GM23338 (cell line): ENCODE measurements at regions not wholly inside any gene's neighbourhood (a gene's known extent, or its start where the extent isn't known, plus 50 kb on each side); places are given as distances from the start of the nearest gene placed in this dataset.

Experiments
- ATAC-seq: fragments of 200-7000 bp; cut with Tn5 transposase; 3 replicates; pipeline ENCODE4 v1.9.1; 2020
- DNase-seq: peaks from one replicate; pipeline ENCODE4 v3.0.0-alpha.2; 2015; ENCODE audit warnings: low spot score
- H2AFZ ChIP-seq: fragments of 200-600 bp; sonication (generic); 2 replicates; pipeline ENCODE4 v1.8.0; 2016; ENCODE audit warnings: antibody characterized with exemption, mild to moderate bottlenecking, moderate library complexity
- H3F3A ChIP-seq: fragments of 200-600 bp; sonication (generic); replicated peaks from 2 replicates; pipeline ENCODE4 v1.8.0; 2017; ENCODE audit warnings: antibody characterized with exemption, mixed run types, low read depth
- H3K27ac ChIP-seq: fragments of 200-600 bp; sonication (generic); 2 replicates; pipeline ENCODE4 v1.6.1; 2016; ENCODE audit warnings: low read depth
- H3K27me3 ChIP-seq: fragments of 200-600 bp; sonication (generic); 2 replicates; pipeline ENCODE4 v1.8.0; 2016; ENCODE audit warnings: mild to moderate bottlenecking, mixed run types, moderate library complexity; ENCODE audit not compliant: insufficient read depth
- H3K36me3 ChIP-seq: fragments of 200-600 bp; sonication (generic); 2 replicates; pipeline ENCODE4 v1.8.0; 2016; ENCODE audit warnings: mild to moderate bottlenecking; ENCODE audit not compliant: insufficient read depth
- H3K4me1 ChIP-seq: fragments of 200-600 bp; sonication (generic); 2 replicates; pipeline ENCODE4 v1.8.0; 2016; ENCODE audit warnings: mild to moderate bottlenecking, moderate library complexity; ENCODE audit not compliant: insufficient read depth
- H3K4me2 ChIP-seq: fragments of 200-600 bp; sonication (generic); 2 replicates; pipeline ENCODE4 v1.7.1; 2017; ENCODE audit warnings: mixed run types
- H3K4me3 ChIP-seq: fragments of 200-600 bp; sonication (generic); 2 replicates; pipeline ENCODE4 v1.6.1; 2016; ENCODE audit warnings: mixed run types
- H3K79me2 ChIP-seq: fragments of 200-600 bp; sonication (generic); replicated peaks from 2 replicates; pipeline ENCODE4 v1.8.0; 2017; ENCODE audit warnings: mild to moderate bottlenecking; ENCODE audit not compliant: insufficient read depth
- H3K9me2 ChIP-seq: fragments of 200-600 bp; sonication (generic); 2 replicates; pipeline ENCODE4 v1.8.0; 2017; ENCODE audit not compliant: insufficient read depth
- H4K20me1 ChIP-seq: fragments of 200-600 bp; sonication (generic); replicated peaks from 2 replicates; pipeline ENCODE4 v1.8.0; 2017; ENCODE audit warnings: mild to moderate bottlenecking; ENCODE audit not compliant: insufficient read depth
- H3K27ac Mint-ChIP-seq: 2 replicates; pipeline ENCODE4 v1.8.0; 2020; ENCODE audit warnings: inconsistent platforms, mild to moderate bottlenecking, moderate library complexity, mixed read lengths
- H3K27me3 Mint-ChIP-seq: 3 replicates; pipeline ENCODE4 v1.8.0; 2022; ENCODE audit warnings: low read depth, mild to moderate bottlenecking, moderate library complexity, mixed read lengths, inconsistent platforms; ENCODE audit not compliant: insufficient read depth, poor library complexity
- H3K36me3 Mint-ChIP-seq: 3 replicates; pipeline ENCODE4 v1.8.0; 2021; ENCODE audit warnings: low read depth, mild to moderate bottlenecking, inconsistent platforms, moderate library complexity, mixed read lengths
- H3K4me1 Mint-ChIP-seq: 3 replicates; pipeline ENCODE4 v1.8.0; 2020; ENCODE audit warnings: mild to moderate bottlenecking, inconsistent platforms, mixed read lengths
- H3K4me3 Mint-ChIP-seq: 3 replicates; pipeline ENCODE4 v1.8.0; 2021; ENCODE audit warnings: moderate library complexity, mild to moderate bottlenecking, inconsistent platforms, mixed read lengths
- H3K9me3 Mint-ChIP-seq: 3 replicates; pipeline ENCODE4 v1.8.0; 2020; ENCODE audit warnings: moderate library complexity, mild to moderate bottlenecking, inconsistent platforms, mixed read lengths
- CREB1 ChIP-seq: fragments of 250-450 bp; sonication (Bioruptor Pico); IDR thresholded peaks from 2 replicates; pipeline ENCODE4 v1.5.0; 2020; ENCODE audit warnings: low read depth, mild to moderate bottlenecking, moderate library complexity
- CTCF ChIP-seq, 2 experiments: fragments of 200-600 bp in 1 of 2; sonication (generic) in 1 of 2; conservative IDR thresholded peaks; 2 replicates each; pipeline versions ENCODE4 v1.5.1 to v1.6.1; 2016 to 2017; ENCODE audit warnings: antibody characterized with exemption in 2 of 2, low read depth in 2 of 2, mild to moderate bottlenecking in 2 of 2, moderate library complexity in 1 of 2
- ETS1 ChIP-seq: IDR thresholded peaks from 2 replicates; pipeline ENCODE4 v1.6.1; 2016; ENCODE audit warnings: antibody characterized with exemption
- EZH2 ChIP-seq: fragments of 200-600 bp; sonication (generic); IDR thresholded peaks from one replicate; pipeline ENCODE4 v1.8.0; 2017; ENCODE audit warnings: antibody characterized with exemption, mild to moderate bottlenecking, low read depth; ENCODE audit not compliant: unreplicated experiment
- EZH2phosphoT487 ChIP-seq: fragments of 200-600 bp; sonication (generic); IDR thresholded peaks from one replicate; pipeline ENCODE4 v1.8.1; 2018; ENCODE audit warnings: antibody characterized with exemption; ENCODE audit not compliant: unreplicated experiment
- JUNB ChIP-seq: IDR thresholded peaks from one replicate; pipeline ENCODE4 v1.6.1; 2016; ENCODE audit warnings: antibody characterized with exemption; ENCODE audit not compliant: unreplicated experiment
- NANOG ChIP-seq: IDR thresholded peaks from 2 replicates; pipeline ENCODE4 v1.6.1; 2016; ENCODE audit warnings: antibody characterized with exemption, borderline replicate concordance
- POLR2AphosphoS5 ChIP-seq: IDR thresholded peaks from 2 replicates; pipeline ENCODE4 v1.6.1; 2016; ENCODE audit warnings: antibody characterized with exemption, low read depth
- REST ChIP-seq: IDR thresholded peaks from one replicate; pipeline ENCODE4 v1.6.1; 2018; ENCODE audit warnings: antibody characterized with exemption; ENCODE audit not compliant: unreplicated experiment
- STAT1 ChIP-seq: IDR thresholded peaks from one replicate; pipeline ENCODE4 v1.6.1; 2016; ENCODE audit warnings: antibody characterized with exemption; ENCODE audit not compliant: unreplicated experiment
- ZNF114 ChIP-seq: fragments of 250-450 bp; sonication (Bioruptor Pico); IDR thresholded peaks from 2 replicates; pipeline ENCODE4 v1.5.0; 2020; ENCODE audit warnings: mild to moderate bottlenecking, moderate library complexity
- ZNF331 ChIP-seq: fragments of 250-450 bp; sonication (Bioruptor Pico); IDR thresholded peaks from 2 replicates; pipeline ENCODE4 v1.5.0; 2020; ENCODE audit warnings: low read depth, mild to moderate bottlenecking, moderate library complexity
- ZNF462 ChIP-seq: fragments of 250-450 bp; sonication (Bioruptor Pico); IDR thresholded peaks from 2 replicates; pipeline ENCODE4 v1.5.0; 2020; ENCODE audit warnings: mild to moderate bottlenecking, moderate library complexity

- no peak overlapping the region for H3K27ac Mint-ChIP-seq
- no peaks in the 10 kb centered on the region for H3K79me2 ChIP-seq
- peaks cover 7% of the 10 kb centered on the region for H3K4me1 Mint-ChIP-seq
- H3K27me3 ChIP-seq = no peaks in the 10 kb centered on the region
- no peak overlapping the region for H3K4me3 ChIP-seq
- no peaks in the 10 kb centered on the region; the same call in 2 of the 3 replicates for H3K9me3 Mint-ChIP-seq
- no peak for ATAC-seq
- no peak for DNase-seq
- H3K4me1 ChIP-seq = peaks cover 11% of the 10 kb centered on the region
- TF ChIP-seq EZH2phosphoT487 (no peak), CREB1 (no peak), STAT1 (no peak), EZH2 (no peak), CTCF (conservative IDR thresholded peaks at IDR 0.05; ENCODE audit: low read depth in 2 of 2) (no peak), NANOG (no peak), JUNB (no peak), POLR2AphosphoS5 (no peak), ETS1 (no peak), ZNF462 (CRISPR knock-in tag) (no peak), REST (no peak), ZNF331 (CRISPR knock-in tag) (no peak), ZNF114 (CRISPR knock-in tag) (no peak)
- H3K4me3 Mint-ChIP-seq = no peak overlapping the region
- H3F3A ChIP-seq = no peaks in the 10 kb centered on the region
- H3K36me3 ChIP-seq = no peaks in the 10 kb centered on the region
- peaks cover 3% of the 10 kb centered on the region for H3K27me3 Mint-ChIP-seq
- H3K36me3 Mint-ChIP-seq = no peaks in the 10 kb centered on the region
- no peak overlapping the region for H3K27ac ChIP-seq
- H2AFZ ChIP-seq = peak overlapping the region; percentile 83
- H3K9me2 ChIP-seq = no peaks in the 10 kb centered on the region
- H4K20me1 ChIP-seq = no peaks in the 10 kb centered on the region
- H3K4me2 ChIP-seq = no peak overlapping the region
These were observed 54.2 kb upstream of the MAFB start for GRCh38 chr20:40743141-40743775.
